Karpas-422 (cell line): ENCODE measurements at regions not wholly inside any gene's neighbourhood (a gene's known extent, or its start where the extent isn't known, plus 50 kb on each side); places are given as distances from the start of the nearest gene placed in this dataset.

ENCODE experiments used
- DNase-seq: peaks from one replicate; pipeline ENCODE4 v3.0.0-alpha.2; 2015
- H2AFZ ChIP-seq: fragments of 200-600 bp; sonication (generic); 2 replicates; pipeline ENCODE4 v1.6.1; 2014; ENCODE audit warnings: antibody characterized with exemption, low read length, mixed read lengths
- H3K27ac ChIP-seq: fragments of 200-600 bp; sonication (generic); 2 replicates; pipeline ENCODE4 v1.5.1; 2014; ENCODE audit warnings: mild to moderate bottlenecking, low read length, moderate library complexity
- H3K27me3 ChIP-seq: fragments of 200-600 bp; sonication (generic); 2 replicates; pipeline ENCODE4 v1.6.1; 2014; ENCODE audit warnings: low read length, mixed read lengths
- H3K36me3 ChIP-seq: fragments of 200-600 bp; sonication (generic); 2 replicates; pipeline ENCODE4 v1.6.1; 2014; ENCODE audit warnings: low read length, mixed read lengths; ENCODE audit not compliant: insufficient read depth
- H3K4me1 ChIP-seq: fragments of 200-600 bp; sonication (generic); 2 replicates; pipeline ENCODE4 v1.6.1; 2014; ENCODE audit warnings: mild to moderate bottlenecking, low read length, mixed read lengths
- H3K4me2 ChIP-seq: fragments of 200-600 bp; sonication (generic); 2 replicates; pipeline ENCODE4 v1.6.1; 2014; ENCODE audit warnings: low read length, low read depth, mild to moderate bottlenecking; ENCODE audit not compliant: poor library complexity, severe bottlenecking
- H3K4me3 ChIP-seq: fragments of 200-600 bp; sonication (generic); 2 replicates; pipeline ENCODE4 v1.5.1; 2014; ENCODE audit warnings: mild to moderate bottlenecking, antibody characterized with exemption, low read length, mixed read lengths
- H3K79me2 ChIP-seq: fragments of 200-600 bp; sonication (generic); 2 replicates; pipeline ENCODE4 v1.6.1; 2014; ENCODE audit warnings: mild to moderate bottlenecking, low read length, mixed read lengths
- H3K9ac ChIP-seq: fragments of 200-600 bp; sonication (generic); 2 replicates; pipeline ENCODE4 v1.6.0; 2014; ENCODE audit warnings: low read length
- H3K9me2 ChIP-seq: fragments of 200-600 bp; sonication (generic), shearing (Covaris generic); replicated peaks from 2 replicates; pipeline ENCODE4 v1.6.0; 2014; ENCODE audit warnings: mild to moderate bottlenecking, low read length, moderate library complexity; ENCODE audit not compliant: insufficient read depth
- H3K9me3 ChIP-seq: fragments of 300-700, 200-600 bp; sonication (generic); 2 replicates; pipeline ENCODE4 v1.6.1; 2014; ENCODE audit warnings: low read length, mixed read lengths
- H4K20me1 ChIP-seq: fragments of 200-600 bp; sonication (generic); 2 replicates; pipeline ENCODE4 v1.6.1; 2014; ENCODE audit warnings: mild to moderate bottlenecking, antibody characterized with exemption, low read length, low read depth; ENCODE audit not compliant: insufficient read depth

DNA sequence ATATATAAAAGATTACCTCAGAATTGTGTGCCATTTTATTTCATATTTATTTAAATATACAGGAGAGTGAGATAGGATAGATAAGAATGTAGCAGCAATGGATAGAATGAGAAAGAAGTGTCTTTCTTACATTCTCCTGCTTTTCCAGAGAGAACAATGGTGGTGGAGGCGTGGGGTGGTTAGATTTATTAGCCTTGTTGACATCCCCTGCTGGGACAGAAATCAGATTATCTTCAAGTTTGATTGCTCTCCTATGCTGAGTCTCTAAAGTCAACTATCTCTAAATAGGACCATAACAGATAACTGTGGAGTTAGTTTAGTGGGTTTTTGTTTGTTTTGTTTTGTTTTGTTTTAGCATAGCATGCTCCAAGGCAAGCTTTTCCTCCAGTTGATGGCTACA lies 397.6 kb downstream of the LRFN5 start:
- Histone ChIP-seq H3K9me3 (peaks cover 4% of the 10 kb centered on the region; the same call in 1 of the 2 replicates), H3K79me2 (no peaks in the 10 kb centered on the region), H3K4me1 (peaks cover 9% of the 10 kb centered on the region; the same call in 1 of the 2 replicates), H3K27me3 (no peaks in the 10 kb centered on the region), H2AFZ (peak overlapping the region; percentile 69), H3K4me3 (no peak overlapping the region), H4K20me1 (no peaks in the 10 kb centered on the region), H3K27ac (no peak overlapping the region), H3K9me2 (no peaks in the 10 kb centered on the region), H3K4me2 (no peak overlapping the region), H3K9ac (no peak overlapping the region), H3K36me3 (no peaks in the 10 kb centered on the region)
- no peak for DNase-seq

- H3K27ac ChIP-seq = no peak overlapping the region
- H3K4me3 ChIP-seq = no peak overlapping the region
- H3K4me1 ChIP-seq = no peaks in the 10 kb centered on the region
- no peak for DNase-seq
- H3K27me3 ChIP-seq = no peaks in the 10 kb centered on the region
- peak overlapping the region; percentile 16; the same call in 1 of the 2 replicates for H2AFZ ChIP-seq
- H4K20me1 ChIP-seq = no peaks in the 10 kb centered on the region
- H3K79me2 ChIP-seq = no peaks in the 10 kb centered on the region
- H3K36me3 ChIP-seq = no peaks in the 10 kb centered on the region
- no peak overlapping the region for H3K9ac ChIP-seq
- no peak overlapping the region for H3K4me2 ChIP-seq
- peaks cover 4% of the 10 kb centered on the region; the same call in 1 of the 2 replicates for H3K9me3 ChIP-seq
- H3K9me2 ChIP-seq = no peaks in the 10 kb centered on the region
These were observed 395.5 kb downstream of the LRFN5 start for GRCh38 chr14:42002141-42002540.

- H3K4me3 ChIP-seq = no peak overlapping the region
- H3K4me2 ChIP-seq = no peak overlapping the region
- no peak overlapping the region for H3K27ac ChIP-seq
- no peak overlapping the region for H3K9ac ChIP-seq
- DNase-seq = no peak
- no peaks in the 10 kb centered on the region for H3K36me3 ChIP-seq
- H4K20me1 ChIP-seq = no peaks in the 10 kb centered on the region
- H3K9me2 ChIP-seq = no peaks in the 10 kb centered on the region
- peaks cover 4% of the 10 kb centered on the region; the same call in 1 of the 2 replicates for H3K9me3 ChIP-seq
- no peaks in the 10 kb centered on the region for H3K27me3 ChIP-seq
- no peaks in the 10 kb centered on the region for H3K4me1 ChIP-seq
- peak overlapping the region; percentile 13; the same call in 1 of the 2 replicates for H2AFZ ChIP-seq
- H3K79me2 ChIP-seq = no peaks in the 10 kb centered on the region
These were observed 394.8 kb downstream of the LRFN5 start for GRCh38 chr14:42001431-42001830.

DNA sequence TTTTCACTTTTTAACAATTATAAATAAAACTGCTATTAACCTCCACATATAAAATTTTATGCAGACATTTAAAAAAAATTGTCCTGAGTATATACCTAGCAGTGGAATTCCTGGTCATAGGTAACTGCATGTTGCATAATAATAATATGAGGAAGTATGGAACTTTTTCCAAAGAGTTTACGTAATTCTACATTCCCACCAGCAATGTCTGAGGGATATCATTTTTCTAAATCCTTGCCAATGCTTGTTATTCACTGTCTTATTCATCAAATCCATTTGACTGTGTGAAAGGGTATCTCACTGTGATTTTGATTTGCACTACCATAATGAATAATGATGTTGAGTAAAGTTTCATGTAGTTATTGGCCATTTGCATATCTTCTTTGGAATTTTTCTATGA lies 393.8 kb downstream of the LRFN5 start:
- Histone ChIP-seq H3K79me2 (no peaks in the 10 kb centered on the region), H4K20me1 (no peaks in the 10 kb centered on the region), H3K9me3 (peaks cover 4% of the 10 kb centered on the region; the same call in 1 of the 2 replicates), H3K4me3 (no peak overlapping the region), H3K9ac (no peak overlapping the region), H3K4me2 (no peak overlapping the region), H3K4me1 (no peaks in the 10 kb centered on the region), H3K36me3 (no peaks in the 10 kb centered on the region), H3K27me3 (no peaks in the 10 kb centered on the region), H2AFZ (no peak overlapping the region), H3K9me2 (no peaks in the 10 kb centered on the region), H3K27ac (no peak overlapping the region)
- DNase-seq = no peak

DNA sequence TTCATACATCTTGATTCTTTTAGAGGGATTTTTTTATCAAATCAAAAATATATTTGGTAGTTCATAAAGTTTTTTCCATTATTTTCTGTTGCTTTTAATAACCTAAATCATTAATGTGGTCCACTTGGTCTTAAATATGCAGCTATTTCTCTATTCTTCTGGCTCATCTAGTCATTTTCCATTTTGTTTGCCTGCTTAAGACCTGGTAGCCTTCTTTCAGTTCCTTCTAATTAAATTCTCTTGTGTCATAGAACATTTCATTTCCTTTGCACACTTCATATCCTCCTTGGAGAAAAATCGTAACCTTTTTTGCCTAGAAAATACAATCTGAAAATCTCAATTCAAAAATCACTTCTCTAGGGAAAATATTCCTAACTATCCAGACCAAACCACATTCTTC lies 387.0 kb downstream of the LRFN5 start:
- H3K4me2 ChIP-seq = no peak overlapping the region
- no peaks in the 10 kb centered on the region for H3K79me2 ChIP-seq
- no peak overlapping the region for H3K4me3 ChIP-seq
- DNase-seq = no peak
- H3K9me3 ChIP-seq = no peaks in the 10 kb centered on the region
- no peaks in the 10 kb centered on the region for H3K36me3 ChIP-seq
- H4K20me1 ChIP-seq = no peaks in the 10 kb centered on the region
- H3K4me1 ChIP-seq = peaks cover 7% of the 10 kb centered on the region
- peak overlapping the region; percentile 33 for H2AFZ ChIP-seq
- H3K9ac ChIP-seq = no peak overlapping the region
- H3K27me3 ChIP-seq = no peaks in the 10 kb centered on the region
- no peaks in the 10 kb centered on the region for H3K9me2 ChIP-seq
- H3K27ac ChIP-seq = no peak overlapping the region

DNA sequence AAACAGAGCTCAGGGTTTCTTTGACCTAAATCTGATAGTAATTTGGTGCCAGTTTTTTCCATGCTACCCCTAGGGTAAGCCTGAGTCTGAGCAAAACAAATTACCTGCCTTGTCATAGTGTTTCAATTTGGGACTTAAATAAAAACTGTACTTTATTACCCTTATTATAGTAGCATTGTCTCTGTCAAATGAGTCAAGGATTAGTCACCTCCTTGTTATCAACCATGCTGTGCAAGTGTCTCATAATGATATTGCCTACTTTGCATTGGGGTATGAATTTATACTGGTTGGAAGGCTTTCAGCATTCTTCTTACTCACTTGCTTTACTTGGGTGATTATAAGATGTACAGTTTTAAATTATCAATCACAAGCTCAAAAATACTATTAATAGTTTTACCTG lies 380.0 kb downstream of the LRFN5 start:
- peak overlapping the region; percentile 18 for H3K4me2 ChIP-seq
- no peaks in the 10 kb centered on the region for H3K9me3 ChIP-seq
- no peak overlapping the region for H3K4me3 ChIP-seq
- DNase-seq = peak; percentile 47
- H3K9me2 ChIP-seq = no peaks in the 10 kb centered on the region
- no peaks in the 10 kb centered on the region for H3K79me2 ChIP-seq
- H2AFZ ChIP-seq = peak overlapping the region; percentile 99
- no peak overlapping the region for H3K27ac ChIP-seq
- H3K9ac ChIP-seq = no peak overlapping the region
- H4K20me1 ChIP-seq = no peaks in the 10 kb centered on the region
- peaks cover 27% of the 10 kb centered on the region for H3K4me1 ChIP-seq
- H3K36me3 ChIP-seq = no peaks in the 10 kb centered on the region
- no peaks in the 10 kb centered on the region for H3K27me3 ChIP-seq

DNA sequence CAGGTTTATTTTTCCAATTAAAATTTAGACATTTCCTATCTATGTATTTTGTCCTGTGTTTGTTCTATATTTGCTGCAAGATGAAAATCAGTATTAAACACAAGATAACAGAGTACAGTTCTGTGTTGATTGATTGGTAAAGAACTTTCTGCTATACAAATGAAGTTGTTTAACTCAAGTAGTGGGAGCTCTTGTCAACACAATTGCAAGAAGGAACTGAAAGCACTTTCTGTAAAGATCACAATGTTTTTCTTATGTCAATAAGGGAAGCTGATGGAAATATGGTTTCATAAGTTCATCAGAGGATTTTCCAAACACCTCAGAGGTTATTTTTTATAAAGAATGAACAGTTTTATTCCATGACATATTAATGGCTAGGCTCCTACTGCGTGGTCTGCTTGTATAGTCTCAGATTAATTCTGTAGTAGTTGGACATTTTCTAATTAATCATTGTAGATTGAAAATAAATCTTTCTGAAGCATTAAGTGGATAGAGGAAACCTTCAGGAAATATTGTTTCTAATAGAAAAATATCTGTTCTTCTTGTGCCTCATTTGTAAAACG lies 379.5 kb downstream of the LRFN5 start:
- Histone ChIP-seq H3K4me2 (peak overlapping the region; percentile 5), H3K4me3 (no peak overlapping the region), H3K27me3 (no peaks in the 10 kb centered on the region), H3K27ac (peak overlapping the region; percentile 0; the same call in 1 of the 2 replicates), H4K20me1 (no peaks in the 10 kb centered on the region), H3K79me2 (no peaks in the 10 kb centered on the region), H3K4me1 (peaks cover 23% of the 10 kb centered on the region), H3K9me2 (no peaks in the 10 kb centered on the region), H3K9me3 (no peaks in the 10 kb centered on the region), H3K36me3 (no peaks in the 10 kb centered on the region), H3K9ac (no peak overlapping the region), H2AFZ (peak overlapping the region; percentile 99)
- no peak for DNase-seq

- DNase-seq = no peak
- H2AFZ ChIP-seq = peak overlapping the region; percentile 21; the same call in 1 of the 2 replicates
- H4K20me1 ChIP-seq = no peaks in the 10 kb centered on the region
- no peaks in the 10 kb centered on the region for H3K27me3 ChIP-seq
- H3K36me3 ChIP-seq = no peaks in the 10 kb centered on the region
- H3K4me2 ChIP-seq = no peak overlapping the region
- no peaks in the 10 kb centered on the region for H3K9me2 ChIP-seq
- no peak overlapping the region for H3K4me3 ChIP-seq
- H3K27ac ChIP-seq = no peak overlapping the region
- peaks cover 6% of the 10 kb centered on the region for H3K9me3 ChIP-seq
- H3K4me1 ChIP-seq = no peaks in the 10 kb centered on the region
- H3K9ac ChIP-seq = no peak overlapping the region
- H3K79me2 ChIP-seq = no peaks in the 10 kb centered on the region
These were observed 366.5 kb downstream of the LRFN5 start for GRCh38 chr14:41973178-41973577.
